NB4 (cell line): ENCODE measurements at regions not wholly inside any gene's neighbourhood (a gene's known extent, or its start where the extent isn't known, plus 50 kb on each side); places are given as distances from the start of the nearest gene placed in this dataset.

Source experiments
- DNase-seq: peaks from one replicate; pipeline ENCODE4 v3.0.0; 2010; ENCODE audit warnings: low read depth
- H3K4me3 ChIP-seq: one replicate; pipeline ENCODE4 v1.5.1; 2011; ENCODE audit warnings: mild to moderate bottlenecking, low read depth, low read length, moderate library complexity
- CTCF ChIP-seq: IDR thresholded peaks from one replicate; pipeline ENCODE4 v1.5.1; 2012; ENCODE audit warnings: low read depth, low read length
- MAX ChIP-seq: IDR thresholded peaks from 2 replicates; pipeline ENCODE4 v1.6.1; 2011; ENCODE audit warnings: low read depth, low read length
- MYC ChIP-seq: IDR thresholded peaks from 2 replicates; pipeline ENCODE4 v1.6.1; 2011; ENCODE audit warnings: low read depth, low read length
- POLR2A ChIP-seq: IDR thresholded peaks from 2 replicates; pipeline ENCODE4 v1.6.1; 2011; ENCODE audit warnings: mild to moderate bottlenecking; ENCODE audit not compliant: insufficient read length; ENCODE audit errors: extremely low read depth

- no peak overlapping the region for H3K4me3 ChIP-seq
- no peak for TF ChIP-seq MYC
- TF ChIP-seq CTCF, result no peak
- TF ChIP-seq POLR2A, result no peak
- no peak for TF ChIP-seq MAX
- no peak for DNase-seq
These were observed 1485.3 kb upstream of the MIR17HG start for GRCh38 chr13:89862011-89862690.

GRCh38 chr13:89862691-89863036 lies 1484.8 kb upstream of the MIR17HG start:
- no peak overlapping the region for H3K4me3 ChIP-seq
- no peak for DNase-seq
- TF ChIP-seq MYC (no peak), CTCF (no peak)

- H3K4me3 ChIP-seq, result no peak overlapping the region
- no peak for DNase-seq
These were observed 1482.1 kb upstream of the MIR17HG start for GRCh38 chr13:89865164-89866064.

GRCh38 chr13:89869312-89869711 lies 1478.2 kb upstream of the MIR17HG start:
- no peak for DNase-seq
- no peak overlapping the region for H3K4me3 ChIP-seq
- no peak for TF ChIP-seq MYC

More at GRCh38 chr13:89865164-89866064, 1482.1 kb upstream of the MIR17HG start:
- no peak for TF ChIP-seq MAX
- TF ChIP-seq MYC, result no peak
- TF ChIP-seq POLR2A, result no peak
- no peak for TF ChIP-seq CTCF

- TF ChIP-seq POLR2A (no peak), MYC (no peak), CTCF (no peak), MAX (no peak)
- DNase-seq, result no peak
- no peak overlapping the region for H3K4me3 ChIP-seq
These were observed 1468.6 kb upstream of the MIR17HG start for GRCh38 chr13:89878904-89879303.

GRCh38 chr13:89880201-89880600 lies 1467.3 kb upstream of the MIR17HG start:
- H3K4me3 ChIP-seq, result no peak overlapping the region
- no peak for DNase-seq
- TF ChIP-seq MAX (no peak), POLR2A (no peak), MYC (no peak), CTCF (no peak)
